ENCODE measurements at regions not wholly inside any gene's neighbourhood (a gene's known extent, or its start where the extent isn't known, plus 50 kb on each side); places are given as distances from the start of the nearest gene placed in this dataset.

DNA sequence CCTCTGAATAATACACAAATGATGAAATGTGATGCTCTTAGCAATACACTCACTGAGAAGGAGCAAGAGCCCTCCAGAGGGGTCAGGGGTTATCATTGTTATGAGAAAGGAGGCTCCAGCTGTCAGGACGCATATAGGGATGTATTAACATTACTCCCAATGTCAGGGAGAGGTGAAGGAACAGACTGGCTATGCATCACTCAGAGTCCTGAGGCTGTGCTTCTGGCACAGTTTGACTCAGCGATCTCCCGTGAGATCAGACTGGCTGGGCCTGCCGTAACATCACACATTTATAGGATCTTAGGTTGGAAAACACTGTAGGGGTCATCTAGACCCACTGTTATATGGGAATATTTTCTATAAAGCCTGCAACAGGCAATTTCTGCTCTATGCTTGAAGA, 226.5 kb upstream of the GLRA1 start:
- Histone ChIP-seq H2AFZ (ENCODE audit: low read depth, low read length) (no peak overlapping the region), H3K27ac (ENCODE audit: insufficient read depth, low read depth, low read length) (no peak overlapping the region), H3K4me2 (ENCODE audit: insufficient read depth, low read length) (no peak overlapping the region), H3K9ac (replicated peaks; ENCODE audit: extremely low read depth, insufficient read depth, low read length) (no peak overlapping the region), H3K4me1 (ENCODE audit: control insufficient read depth, extremely low read depth, insufficient read depth, low read length) (no peaks in the 10 kb centered on the region), H3K4me3 (replicated peaks in 1 of 3; ENCODE audit: insufficient read depth in 1 of 3, low read depth in 1 of 3, low read length in 3 of 3) (no peak overlapping the region), H3K79me2 (ENCODE audit: control insufficient read depth, insufficient read depth, low read length) (no peaks in the 10 kb centered on the region), H3K27me3 (ENCODE audit: control insufficient read depth in 2 of 2, insufficient read depth in 2 of 2, low read length in 2 of 2) (no peaks in the 10 kb centered on the region), H3K9me3 (replicated peaks; ENCODE audit: control insufficient read depth, insufficient read depth, low read length) (no peaks in the 10 kb centered on the region), H3K9me1 (replicated peaks; ENCODE audit: control insufficient read depth, extremely low read depth, insufficient read depth, low read length) (no peaks in the 10 kb centered on the region), H4K20me1 (replicated peaks; ENCODE audit: control insufficient read depth, extremely low read depth, insufficient read depth, low read length) (no peaks in the 10 kb centered on the region), H3K36me3 (ENCODE audit: control insufficient read depth in 2 of 2, extremely low read depth in 1 of 2, insufficient read depth in 2 of 2, low read length in 2 of 2) (no peaks in the 10 kb centered on the region)
- intact Hi-C loops (cut with micrococcal nuclease) (no loop called here), dilution Hi-C loops (cut with MboI; ENCODE audit: extremely low pct_ligation_motif_present, low sequenced_read_pairs) (no loop called here)
- no TSS peak for BruUV-seq (replicated peaks)
- no peak for FAIRE-seq
- TF ChIP-seq CTCF (IDR thresholded peaks at IDR 0.05; ENCODE audit: extremely low read depth in 1 of 2, insufficient read depth in 1 of 2, low read depth in 1 of 2, low read length in 2 of 2): no peak
- TF ChIP-seq FOS (IDR thresholded peaks at IDR 0.05; ENCODE audit: borderline replicate concordance, insufficient read depth, low read length): no peak
- TF ChIP-seq POLR2A (IDR thresholded peaks at IDR 0.05; ENCODE audit: low read depth, low read length): no peak
- no peak for TF ChIP-seq JUN (IDR thresholded peaks at IDR 0.05; ENCODE audit: borderline replicate concordance, insufficient read depth, insufficient read length, low read depth)
- TF ChIP-seq, protein P1, sequence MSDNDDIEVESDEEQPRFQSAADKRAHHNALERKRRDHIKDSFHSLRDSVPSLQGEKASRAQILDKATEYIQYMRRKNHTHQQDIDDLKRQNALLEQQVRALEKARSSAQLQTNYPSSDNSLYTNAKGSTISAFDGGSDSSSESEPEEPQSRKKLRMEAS (IDR thresholded peaks at IDR 0.05; ENCODE audit: insufficient read depth, insufficient read length): no peak
- no peak for TF ChIP-seq EZH2 (IDR thresholded peaks at IDR 0.05; ENCODE audit: borderline replicate concordance, low read depth, low read length, severe bottlenecking)
- TF ChIP-seq GATA2 (IDR thresholded peaks at IDR 0.05; ENCODE audit: insufficient read depth, insufficient read length, low read depth, low read length): no peak
- TF ChIP-seq MYC (IDR thresholded peaks at IDR 0.05; ENCODE audit: low read depth, low read length): no peak
- TF ChIP-seq POLR2AphosphoS5 (IDR thresholded peaks at IDR 0.05; ENCODE audit: insufficient read depth, low read depth, low read length): no peak
- no peak for DNase-seq (ENCODE audit: low read depth, low spot score)
- ChIA-PET POLR2A (no interaction called here), CTCF (no interaction called here)

All from endothelial cell of umbilical vein (primary cell).